H1 (cell line): ENCODE measurements at regions not wholly inside any gene's neighbourhood (a gene's known extent, or its start where the extent isn't known, plus 50 kb on each side); places are given as distances from the start of the nearest gene placed in this dataset.

Source experiments
- BACH1 ChIP-seq: IDR thresholded peaks from 2 replicates; pipeline ENCODE4 v1.6.1; 2012; ENCODE audit warnings: low read length, improper control_type of control experiment
- BRCA1 ChIP-seq: IDR thresholded peaks from 2 replicates; pipeline ENCODE4 v1.6.1; 2012; ENCODE audit warnings: low read depth, low read length, improper control_type of control experiment
- MAX ChIP-seq: IDR thresholded peaks from 2 replicates; pipeline ENCODE4 v1.6.1; 2012; ENCODE audit warnings: inconsistent platforms
- POLR2AphosphoS5 ChIP-seq: IDR thresholded peaks from 2 replicates; pipeline ENCODE4 v1.6.1; 2011; ENCODE audit warnings: low read depth, low read length
- SIN3A ChIP-seq, 2 experiments: IDR thresholded peaks in 1 of 2; conservative IDR thresholded peaks in 1 of 2; 2 replicates each; pipeline ENCODE4 v1.6.1; 2011 to 2012; ENCODE audit warnings: low read length in 2 of 2, improper control_type of control experiment in 1 of 2, low read depth in 1 of 2, mild to moderate bottlenecking in 1 of 2
- USF2 ChIP-seq: IDR thresholded peaks from 2 replicates; pipeline ENCODE4 v1.6.1; 2011; ENCODE audit warnings: low read length, improper control_type of control experiment

- TF ChIP-seq MAX (no peak), BRCA1 (no peak), SIN3A (conservative IDR thresholded peaks at IDR 0.05 in 1 of 2, IDR thresholded peaks at IDR 0.05 in 1 of 2; ENCODE audit: low read depth in 1 of 2, low read length in 2 of 2) (no peak), POLR2AphosphoS5 (no peak), BACH1 (no peak), USF2 (no peak)
Observed at GRCh38 chr3:141684758-141685157, 53.3 kb upstream of the RNF7 start (continued).
